Nephron (organoid): ENCODE measurements at regions not wholly inside any gene's neighbourhood (a gene's known extent, or its start where the extent isn't known, plus 50 kb on each side); places are given as distances from the start of the nearest gene placed in this dataset.

Experiments
- H3K27ac Mint-ChIP-seq, 3 experiments: 2 replicates each; pipeline ENCODE4 v1.8.0; 2020; ENCODE audit warnings: mixed read lengths in 3 of 3, mild to moderate bottlenecking in 2 of 3, moderate library complexity in 1 of 3
- H3K27me3 Mint-ChIP-seq: 2 replicates; pipeline ENCODE4 v1.8.0; 2021; ENCODE audit warnings: low read depth, mild to moderate bottlenecking, moderate library complexity, mixed read lengths
- H3K36me3 Mint-ChIP-seq: 2 replicates; pipeline ENCODE4 v1.8.0; 2020; ENCODE audit warnings: low read depth, mixed read lengths
- H3K4me1 Mint-ChIP-seq: 2 replicates; pipeline ENCODE4 v1.8.0; 2020; ENCODE audit warnings: mixed read lengths
- H3K4me3 Mint-ChIP-seq, 3 experiments: 2 replicates each; pipeline ENCODE4 v1.8.0; 2020; ENCODE audit warnings: mild to moderate bottlenecking in 3 of 3, mixed read lengths in 3 of 3, moderate library complexity in 2 of 3
- H3K9me3 Mint-ChIP-seq: 2 replicates; pipeline ENCODE4 v1.8.0; 2020; ENCODE audit warnings: mixed read lengths
- TF ChIP-seq, protein P1 (sequence below), 3 experiments: fragments of 200-600 bp; sonication (generic); IDR thresholded peaks; one replicate each; pipeline ENCODE4 v1.5.0; 2021; ENCODE audit warnings: antibody characterized with exemption in 3 of 3; ENCODE audit not compliant: unreplicated experiment in 3 of 3

- Mint-ChIP-seq H3K4me3 (no peak overlapping the region), H3K9me3 (no peaks in the 10 kb centered on the region), H3K36me3 (no peaks in the 10 kb centered on the region), H3K27ac (peak overlapping the region in 1 of 3 experiments; percentile 62), H3K4me1 (peaks cover 23% of the 10 kb centered on the region), H3K27me3 (peaks cover 5% of the 10 kb centered on the region)
- TF ChIP-seq, protein P1, sequence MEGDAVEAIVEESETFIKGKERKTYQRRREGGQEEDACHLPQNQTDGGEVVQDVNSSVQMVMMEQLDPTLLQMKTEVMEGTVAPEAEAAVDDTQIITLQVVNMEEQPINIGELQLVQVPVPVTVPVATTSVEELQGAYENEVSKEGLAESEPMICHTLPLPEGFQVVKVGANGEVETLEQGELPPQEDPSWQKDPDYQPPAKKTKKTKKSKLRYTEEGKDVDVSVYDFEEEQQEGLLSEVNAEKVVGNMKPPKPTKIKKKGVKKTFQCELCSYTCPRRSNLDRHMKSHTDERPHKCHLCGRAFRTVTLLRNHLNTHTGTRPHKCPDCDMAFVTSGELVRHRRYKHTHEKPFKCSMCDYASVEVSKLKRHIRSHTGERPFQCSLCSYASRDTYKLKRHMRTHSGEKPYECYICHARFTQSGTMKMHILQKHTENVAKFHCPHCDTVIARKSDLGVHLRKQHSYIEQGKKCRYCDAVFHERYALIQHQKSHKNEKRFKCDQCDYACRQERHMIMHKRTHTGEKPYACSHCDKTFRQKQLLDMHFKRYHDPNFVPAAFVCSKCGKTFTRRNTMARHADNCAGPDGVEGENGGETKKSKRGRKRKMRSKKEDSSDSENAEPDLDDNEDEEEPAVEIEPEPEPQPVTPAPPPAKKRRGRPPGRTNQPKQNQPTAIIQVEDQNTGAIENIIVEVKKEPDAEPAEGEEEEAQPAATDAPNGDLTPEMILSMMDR (IDR thresholded peaks at IDR 0.05; ENCODE audit: unreplicated experiment in 3 of 3), result no peak
Measured at GRCh38 chr7:41336455-41336952, 366.4 kb downstream of the INHBA start.

DNA sequence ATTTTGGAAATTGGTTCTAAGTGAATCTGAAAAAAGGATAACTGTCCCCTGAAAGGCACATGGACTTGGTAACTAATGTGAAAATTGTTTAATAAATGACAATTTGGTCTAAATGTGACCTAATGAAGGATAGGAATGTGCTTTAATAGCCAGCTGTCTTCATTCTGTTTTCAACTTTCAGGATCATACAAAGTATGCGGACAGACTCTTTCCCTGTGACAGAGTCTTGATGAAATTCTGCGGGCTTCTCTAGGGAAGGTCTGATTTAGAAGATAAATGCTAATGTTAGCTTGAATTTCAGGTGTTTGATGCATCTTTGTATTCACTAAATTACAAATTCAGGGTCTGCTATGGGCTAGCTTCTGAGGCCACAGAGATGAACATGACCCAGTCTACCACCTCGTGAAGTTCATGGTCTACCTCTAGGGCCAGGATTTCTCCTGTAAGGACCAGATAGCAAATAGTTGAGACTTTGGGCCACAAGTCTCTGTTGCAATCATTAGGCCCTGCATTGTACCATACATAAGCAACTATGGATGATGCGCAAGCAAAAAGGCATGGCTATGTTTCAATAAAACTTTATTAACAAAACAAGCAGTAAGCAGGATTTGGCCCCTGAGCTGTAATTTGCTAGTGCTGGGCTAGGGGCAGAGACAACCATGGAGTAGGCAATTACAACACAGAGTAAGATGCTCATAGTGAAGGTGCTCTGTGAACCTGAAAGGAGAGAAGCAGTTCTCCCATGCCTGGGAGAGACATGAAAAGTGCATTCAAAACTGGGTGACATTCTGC is 368.6 kb downstream of the INHBA start:
- Mint-ChIP-seq H3K27me3 (peaks cover 5% of the 10 kb centered on the region), H3K4me3 (no peak overlapping the region), H3K27ac (no peak overlapping the region), H3K36me3 (no peaks in the 10 kb centered on the region), H3K4me1 (peaks cover 18% of the 10 kb centered on the region), H3K9me3 (no peaks in the 10 kb centered on the region)
- TF ChIP-seq, protein P1 (IDR thresholded peaks at IDR 0.05; ENCODE audit: unreplicated experiment in 3 of 3), result no peak

GRCh38 chr7:41333511-41333910 is 369.4 kb downstream of the INHBA start:
- peaks cover 5% of the 10 kb centered on the region for H3K27me3 Mint-ChIP-seq
- H3K4me3 Mint-ChIP-seq, result no peak overlapping the region
- no peaks in the 10 kb centered on the region for H3K9me3 Mint-ChIP-seq
- no peaks in the 10 kb centered on the region for H3K36me3 Mint-ChIP-seq
- TF ChIP-seq, protein P1 (IDR thresholded peaks at IDR 0.05; ENCODE audit: unreplicated experiment in 3 of 3), result no peak
- no peak overlapping the region for H3K27ac Mint-ChIP-seq
- peaks cover 18% of the 10 kb centered on the region for H3K4me1 Mint-ChIP-seq

- H3K4me1 Mint-ChIP-seq, result peaks cover 6% of the 10 kb centered on the region
- H3K27ac Mint-ChIP-seq, result no peak overlapping the region
- H3K9me3 Mint-ChIP-seq, result no peaks in the 10 kb centered on the region
- H3K36me3 Mint-ChIP-seq, result no peaks in the 10 kb centered on the region
- TF ChIP-seq, protein P1 (IDR thresholded peaks at IDR 0.05; ENCODE audit: unreplicated experiment in 3 of 3), result no peak
- no peak overlapping the region for H3K4me3 Mint-ChIP-seq
- H3K27me3 Mint-ChIP-seq, result peaks cover 5% of the 10 kb centered on the region
Measured at GRCh38 chr7:41331194-41331593, 371.7 kb downstream of the INHBA start.

GRCh38 chr7:41328544-41328943 is 374.3 kb downstream of the INHBA start:
- no peak overlapping the region for H3K4me3 Mint-ChIP-seq
- H3K36me3 Mint-ChIP-seq, result no peaks in the 10 kb centered on the region
- TF ChIP-seq, protein P1 (IDR thresholded peaks at IDR 0.05; ENCODE audit: unreplicated experiment in 3 of 3), result no peak
- H3K27me3 Mint-ChIP-seq, result peaks cover 3% of the 10 kb centered on the region
- no peaks in the 10 kb centered on the region for H3K9me3 Mint-ChIP-seq
- H3K27ac Mint-ChIP-seq, result peak overlapping the region in 1 of 3 experiments; percentile 5
- peaks cover 4% of the 10 kb centered on the region for H3K4me1 Mint-ChIP-seq

DNA sequence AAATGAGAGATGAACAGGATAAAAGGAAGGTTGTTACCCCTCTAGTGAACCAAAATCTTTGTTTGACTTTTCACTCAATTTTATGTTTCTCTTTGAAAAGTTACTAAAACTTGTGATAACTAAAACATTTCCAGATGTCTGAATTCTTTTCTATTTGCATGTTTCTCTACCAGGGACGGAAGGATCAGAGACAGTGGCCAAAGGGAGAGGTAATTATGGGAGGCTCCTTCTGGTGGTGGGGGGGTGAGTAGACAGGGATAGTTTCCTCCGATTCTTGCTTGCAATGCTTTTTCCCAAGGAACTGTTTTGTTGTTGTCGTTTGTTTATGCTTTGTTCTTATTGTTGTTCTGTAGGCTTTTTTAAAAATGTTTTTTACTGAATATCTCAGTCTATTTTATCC is 374.8 kb downstream of the INHBA start:
- Mint-ChIP-seq H3K27me3 (no peaks in the 10 kb centered on the region), H3K4me1 (no peaks in the 10 kb centered on the region), H3K36me3 (no peaks in the 10 kb centered on the region), H3K27ac (peak overlapping the region in 1 of 3 experiments; percentile 5), H3K4me3 (no peak overlapping the region), H3K9me3 (no peaks in the 10 kb centered on the region)
- TF ChIP-seq, protein P1 (IDR thresholded peaks at IDR 0.05; ENCODE audit: unreplicated experiment in 3 of 3), result no peak
